OCI-LY1 (cell line): ENCODE measurements at regions not wholly inside any gene's neighbourhood (a gene's known extent, or its start where the extent isn't known, plus 50 kb on each side); places are given as distances from the start of the nearest gene placed in this dataset.

Experiments
- H2AFZ ChIP-seq: fragments of 200-600 bp; sonication (generic), shearing (Covaris generic); 2 replicates; pipeline ENCODE4 v1.6.0; 2014; ENCODE audit warnings: antibody characterized with exemption, mild to moderate bottlenecking, low read length
- H3F3A ChIP-seq: fragments of 200-600 bp; sonication (generic), shearing (Covaris generic); 2 replicates; pipeline ENCODE4 v1.6.0; 2014; ENCODE audit warnings: mild to moderate bottlenecking, antibody characterized with exemption, low read length, moderate library complexity; ENCODE audit not compliant: insufficient read depth
- H3K27ac ChIP-seq: fragments of 200-600 bp; sonication (generic); 2 replicates; pipeline ENCODE4 v1.5.1; 2014; ENCODE audit warnings: low read length, mixed run types, mild to moderate bottlenecking, low read depth; ENCODE audit not compliant: poor library complexity, severe bottlenecking
- H3K27me3 ChIP-seq: fragments of 200-600 bp; sonication (generic); 2 replicates; pipeline ENCODE4 v1.6.0; 2014; ENCODE audit warnings: antibody characterized with exemption, mild to moderate bottlenecking, low read length, moderate library complexity; ENCODE audit not compliant: insufficient read depth
- H3K36me3 ChIP-seq: fragments of 200-600 bp; sonication (generic); 2 replicates; pipeline ENCODE4 v1.6.1; 2014; ENCODE audit warnings: mild to moderate bottlenecking, antibody characterized with exemption, low read length, moderate library complexity, mixed read lengths; ENCODE audit not compliant: insufficient read depth
- H3K4me1 ChIP-seq: fragments of 200-600 bp; sonication (generic); 2 replicates; pipeline ENCODE4 v1.5.1; 2014; ENCODE audit warnings: mild to moderate bottlenecking, low read length, moderate library complexity; ENCODE audit not compliant: insufficient read depth, severe bottlenecking
- H3K4me2 ChIP-seq: fragments of 200-600 bp; sonication (generic), shearing (Covaris generic); 2 replicates; pipeline ENCODE4 v1.6.1; 2014; ENCODE audit warnings: low read length
- H3K4me3 ChIP-seq: fragments of 200-600 bp; sonication (generic); 2 replicates; pipeline ENCODE4 v1.5.1; 2014; ENCODE audit warnings: low read length, low read depth, mild to moderate bottlenecking, mixed read lengths; ENCODE audit not compliant: poor library complexity, severe bottlenecking
- H3K79me2 ChIP-seq: fragments of 200-600 bp; shearing (Covaris generic); 2 replicates; pipeline ENCODE4 v1.6.1; 2016; ENCODE audit warnings: mixed run types, low read length, mixed read lengths; ENCODE audit not compliant: insufficient read depth
- H3K9ac ChIP-seq: fragments of 200-600 bp; sonication (generic), shearing (Covaris generic); 2 replicates; pipeline ENCODE4 v1.6.1; 2014; ENCODE audit warnings: mild to moderate bottlenecking, low read length, mixed read lengths
- H3K9me2 ChIP-seq: fragments of 200-600 bp; sonication (generic), shearing (Covaris generic); 2 replicates; pipeline ENCODE4 v1.6.1; 2014; ENCODE audit warnings: low read depth, mild to moderate bottlenecking, low read length, mixed read lengths
- H3K9me3 ChIP-seq: fragments of 200-600 bp; shearing (Covaris generic); 2 replicates; pipeline ENCODE4 v1.6.1; 2014; ENCODE audit warnings: low read length, mixed read lengths
- H4K20me1 ChIP-seq: fragments of 200-600 bp; sonication (generic), shearing (Covaris generic); 2 replicates; pipeline ENCODE4 v1.6.0; 2016; ENCODE audit warnings: mild to moderate bottlenecking, low read length; ENCODE audit not compliant: insufficient read depth
- EZH2 ChIP-seq: fragments of 200-600 bp; sonication (generic), shearing (Covaris generic); IDR thresholded peaks from 2 replicates; pipeline ENCODE4 v1.8.0; 2017; ENCODE audit warnings: borderline replicate concordance, mixed run types, mild to moderate bottlenecking, antibody characterized with exemption, low read length, moderate library complexity, mixed read lengths
- TF ChIP-seq, protein P1 (sequence below): fragments of 200-600 bp; sonication (generic), shearing (Covaris generic); IDR thresholded peaks from 2 replicates; pipeline ENCODE4 v1.5.1; 2017; ENCODE audit warnings: mild to moderate bottlenecking, antibody characterized with exemption, low read length, moderate library complexity, mixed read lengths

GRCh38 chr12:92573104-92573503 is 129.7 kb upstream of the PLEKHG7 start:
- Histone ChIP-seq H3K9me2 (no peaks in the 10 kb centered on the region), H3K4me2 (no peak overlapping the region), H3K4me3 (no peak overlapping the region), H4K20me1 (no peaks in the 10 kb centered on the region), H3K36me3 (no peaks in the 10 kb centered on the region), H3K9me3 (no peaks in the 10 kb centered on the region), H3K9ac (no peak overlapping the region), H3K4me1 (peaks cover 43% of the 10 kb centered on the region), H2AFZ (no peak overlapping the region), H3F3A (no peaks in the 10 kb centered on the region), H3K27ac (no peak overlapping the region), H3K27me3 (no peaks in the 10 kb centered on the region), H3K79me2 (no peaks in the 10 kb centered on the region)
- TF ChIP-seq, protein P1, sequence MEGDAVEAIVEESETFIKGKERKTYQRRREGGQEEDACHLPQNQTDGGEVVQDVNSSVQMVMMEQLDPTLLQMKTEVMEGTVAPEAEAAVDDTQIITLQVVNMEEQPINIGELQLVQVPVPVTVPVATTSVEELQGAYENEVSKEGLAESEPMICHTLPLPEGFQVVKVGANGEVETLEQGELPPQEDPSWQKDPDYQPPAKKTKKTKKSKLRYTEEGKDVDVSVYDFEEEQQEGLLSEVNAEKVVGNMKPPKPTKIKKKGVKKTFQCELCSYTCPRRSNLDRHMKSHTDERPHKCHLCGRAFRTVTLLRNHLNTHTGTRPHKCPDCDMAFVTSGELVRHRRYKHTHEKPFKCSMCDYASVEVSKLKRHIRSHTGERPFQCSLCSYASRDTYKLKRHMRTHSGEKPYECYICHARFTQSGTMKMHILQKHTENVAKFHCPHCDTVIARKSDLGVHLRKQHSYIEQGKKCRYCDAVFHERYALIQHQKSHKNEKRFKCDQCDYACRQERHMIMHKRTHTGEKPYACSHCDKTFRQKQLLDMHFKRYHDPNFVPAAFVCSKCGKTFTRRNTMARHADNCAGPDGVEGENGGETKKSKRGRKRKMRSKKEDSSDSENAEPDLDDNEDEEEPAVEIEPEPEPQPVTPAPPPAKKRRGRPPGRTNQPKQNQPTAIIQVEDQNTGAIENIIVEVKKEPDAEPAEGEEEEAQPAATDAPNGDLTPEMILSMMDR, result no peak
- no peak for TF ChIP-seq EZH2

DNA sequence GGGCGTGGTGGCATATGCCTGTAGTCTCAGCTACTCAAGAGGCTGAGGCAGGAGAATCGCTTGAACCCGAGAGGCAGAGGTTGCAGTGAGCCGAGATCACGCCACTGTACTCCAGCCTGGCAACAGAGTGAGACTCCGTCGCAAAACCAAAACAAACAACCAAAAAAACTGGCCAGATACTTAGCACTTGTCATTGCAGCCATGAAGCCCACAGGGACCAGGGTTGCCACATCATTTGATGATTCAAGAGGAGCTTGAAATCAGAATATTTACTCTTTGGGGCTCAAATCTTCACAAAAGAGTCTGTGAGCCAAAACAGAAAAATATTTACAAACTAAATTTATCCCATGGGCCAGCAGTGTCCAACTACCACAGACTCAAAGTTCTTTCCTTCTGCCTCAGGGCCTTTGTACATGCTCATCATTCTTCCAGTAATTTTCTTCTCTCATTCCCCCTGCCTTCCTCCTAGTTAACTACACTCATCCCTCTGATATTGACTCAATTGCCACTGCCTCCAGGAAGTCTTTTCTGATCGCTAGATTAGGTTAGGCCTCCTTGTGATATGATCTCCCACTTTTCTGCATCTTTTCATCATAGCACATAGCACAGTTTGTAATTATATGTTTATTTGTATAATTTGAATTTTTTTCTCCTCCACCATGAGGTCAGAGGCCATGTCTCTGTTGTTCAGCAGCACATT is 130.8 kb upstream of the PLEKHG7 start:
- Histone ChIP-seq H3K4me1 (peaks cover 43% of the 10 kb centered on the region), H2AFZ (no peak overlapping the region), H3K9ac (no peak overlapping the region), H3K9me3 (no peaks in the 10 kb centered on the region), H3K27ac (no peak overlapping the region), H3K4me2 (no peak overlapping the region), H3K79me2 (no peaks in the 10 kb centered on the region), H3F3A (no peaks in the 10 kb centered on the region), H3K27me3 (no peaks in the 10 kb centered on the region), H3K4me3 (no peak overlapping the region), H4K20me1 (no peaks in the 10 kb centered on the region), H3K36me3 (no peaks in the 10 kb centered on the region), H3K9me2 (no peaks in the 10 kb centered on the region)
- TF ChIP-seq EZH2, result no peak
- TF ChIP-seq, protein P1, result no peak

- Histone ChIP-seq H3K4me2 (no peak overlapping the region), H3K27me3 (no peaks in the 10 kb centered on the region), H2AFZ (peak overlapping the region; percentile 88; the same call in 1 of the 2 replicates), H3K9me2 (no peaks in the 10 kb centered on the region), H3K27ac (peak overlapping the region; percentile 56), H3K4me1 (peaks cover 46% of the 10 kb centered on the region), H3K36me3 (no peaks in the 10 kb centered on the region), H3K4me3 (no peak overlapping the region), H3K79me2 (no peaks in the 10 kb centered on the region), H3F3A (no peaks in the 10 kb centered on the region), H3K9me3 (no peaks in the 10 kb centered on the region), H3K9ac (no peak overlapping the region), H4K20me1 (no peaks in the 10 kb centered on the region)
- no peak for TF ChIP-seq EZH2
- TF ChIP-seq, protein P1, result no peak
These were observed 131.6 kb upstream of the PLEKHG7 start for GRCh38 chr12:92571169-92571568.
